ENCODE measurements at regions not wholly inside any gene's neighbourhood (a gene's known extent, or its start where the extent isn't known, plus 50 kb on each side); places are given as distances from the start of the nearest gene placed in this dataset.

- no peak for DNase-seq
Measured at GRCh38 chr3:147940405-147941193, 531.4 kb downstream of the ZIC1 start.

DNA sequence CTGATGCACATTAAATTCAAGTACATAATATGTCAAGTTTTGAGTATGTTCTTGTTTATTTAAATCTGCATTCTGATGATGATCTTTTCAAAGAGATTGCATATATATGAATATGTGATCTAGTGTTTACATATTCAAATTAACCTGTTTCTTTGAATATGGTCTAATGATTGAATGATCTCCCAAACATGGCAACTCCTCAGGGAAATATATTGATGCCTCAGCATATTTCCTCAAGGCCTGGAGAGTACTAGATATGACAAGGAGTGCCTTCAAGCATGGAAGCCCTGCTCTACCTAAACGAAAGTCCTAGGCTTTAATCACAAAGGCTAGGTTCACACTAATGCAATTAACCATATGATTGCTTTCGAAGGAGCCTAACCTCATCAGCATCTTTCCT, 532.8 kb downstream of the ZIC1 start:
- DNase-seq: no peak

- no peak for DNase-seq
Measured at GRCh38 chr3:147943265-147943945, 534.2 kb downstream of the ZIC1 start.

DNA sequence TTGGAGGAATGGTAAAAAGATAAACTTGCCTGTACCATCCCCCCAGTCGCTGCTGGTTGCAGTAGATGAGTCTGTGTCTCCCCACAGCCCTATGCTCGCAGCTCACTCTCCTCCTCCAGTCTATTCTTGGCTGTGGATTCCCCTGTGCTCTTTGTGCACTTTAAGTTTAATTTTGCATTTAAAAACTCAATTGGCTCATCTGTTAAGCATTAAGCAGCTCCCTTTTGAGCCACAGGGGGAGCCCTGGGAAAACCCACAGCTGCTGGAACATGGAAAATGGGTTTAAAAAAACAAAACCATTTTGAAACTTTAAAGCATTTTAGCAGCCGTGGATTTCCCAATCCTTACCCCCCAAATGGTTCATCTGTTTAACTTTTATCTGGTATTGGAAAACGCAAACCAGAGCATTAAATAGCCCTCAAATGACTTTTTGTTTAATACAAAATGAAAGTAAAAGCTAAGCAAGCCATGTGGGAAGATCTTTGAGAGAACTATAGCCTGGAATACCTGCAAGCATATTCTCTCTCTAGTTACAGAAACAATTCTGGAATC, 536.9 kb downstream of the ZIC1 start:
- DNase-seq: no peak

GRCh38 chr3:147956615-147957014, 547.5 kb downstream of the ZIC1 start:
- no peak for DNase-seq

DNA sequence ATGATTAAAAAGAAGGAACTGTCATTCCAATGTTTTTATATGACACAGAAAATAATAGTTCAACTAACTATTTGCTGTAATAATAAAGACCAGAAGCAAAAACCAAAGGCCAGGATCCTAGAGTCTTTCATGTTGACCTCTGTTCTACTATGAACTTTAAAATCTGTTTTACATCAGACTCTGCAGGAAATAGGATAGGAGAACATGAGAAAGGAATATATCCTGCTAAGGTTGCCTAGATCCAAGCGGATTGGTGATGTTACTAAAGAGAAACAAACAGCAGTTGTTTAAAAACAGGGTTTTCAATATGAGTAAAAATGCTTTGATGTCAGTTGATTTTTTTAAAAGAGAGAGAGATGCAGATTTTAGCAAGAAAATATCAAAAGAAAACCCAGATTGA, 549.6 kb downstream of the ZIC1 start:
- no peak for DNase-seq

DNA sequence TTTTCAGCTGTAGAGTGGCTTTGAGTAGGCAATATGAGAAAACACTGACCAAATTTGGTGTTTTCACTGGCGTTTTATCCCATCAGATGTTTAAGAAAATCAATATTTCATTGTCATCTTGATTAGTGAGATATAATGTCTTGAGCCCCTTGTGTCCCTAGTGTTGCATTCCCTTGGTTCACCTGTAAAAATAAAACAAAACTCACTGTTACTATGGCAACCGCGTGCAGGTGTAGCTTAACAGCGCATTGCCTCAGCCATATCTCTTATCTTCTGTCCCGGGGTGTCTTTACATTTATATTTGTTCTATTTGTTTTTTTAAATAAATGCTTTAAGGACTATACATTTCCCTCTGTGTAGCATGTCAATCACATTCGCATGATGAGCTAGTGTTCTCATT, 551.6 kb downstream of the ZIC1 start:
- DNase-seq: no peak

DNA sequence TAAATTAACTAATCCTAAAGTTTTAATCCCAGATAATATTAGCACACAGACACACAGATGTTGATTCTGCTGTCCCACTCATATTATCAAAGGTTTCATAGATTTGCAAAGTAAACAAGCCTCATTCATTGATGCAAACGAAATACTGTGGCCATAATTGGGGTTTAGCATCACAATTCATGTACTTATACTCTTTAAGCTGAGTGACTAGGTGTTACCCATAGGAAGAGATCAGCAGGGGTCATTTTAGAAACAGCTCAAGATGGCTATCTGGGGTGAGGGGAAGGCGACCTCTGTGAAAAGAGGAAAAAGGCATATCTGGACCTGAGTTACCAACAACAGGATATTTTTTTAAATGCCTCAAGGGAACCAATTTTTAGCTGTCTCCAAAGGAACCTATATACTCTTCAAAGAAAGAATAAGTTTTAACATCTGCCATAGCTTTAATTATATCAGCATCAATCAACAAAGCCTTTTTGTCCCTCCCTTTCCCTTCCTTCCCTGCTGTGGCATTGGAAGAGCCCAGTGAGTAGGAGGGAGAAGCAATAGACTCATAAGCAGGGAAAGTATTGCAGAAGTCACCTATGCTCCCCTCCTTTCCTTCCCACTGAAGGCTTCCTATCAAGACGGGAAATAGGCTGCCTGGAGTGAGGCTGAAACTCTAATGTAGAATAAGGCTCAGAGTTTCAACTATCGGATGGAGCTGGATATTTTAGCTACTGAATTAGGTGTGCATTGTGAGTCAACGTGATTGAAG, 553.4 kb downstream of the ZIC1 start:
- no peak for DNase-seq

DNA sequence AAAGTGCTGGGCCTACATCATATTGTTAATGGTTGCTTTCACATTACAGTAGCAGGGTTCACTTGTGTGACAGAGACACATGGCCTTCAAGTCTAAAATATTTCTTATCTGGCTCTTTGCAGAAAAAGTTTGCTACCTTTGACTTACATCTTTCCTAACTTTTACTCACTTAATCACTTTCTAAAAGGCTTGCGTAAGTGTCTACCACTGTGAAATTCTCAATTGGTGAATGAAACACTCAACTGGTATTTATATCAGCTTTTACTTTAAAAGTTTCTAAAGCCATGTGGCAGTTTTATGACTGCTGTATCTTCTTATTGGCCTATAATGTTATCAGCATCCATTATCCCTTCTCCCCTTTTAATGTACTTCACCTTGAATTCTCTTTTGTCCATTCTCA, 554.5 kb downstream of the ZIC1 start:
- no peak for DNase-seq

- no peak for DNase-seq
Measured at GRCh38 chr3:147975165-147975564, 566.0 kb downstream of the ZIC1 start.

DNA sequence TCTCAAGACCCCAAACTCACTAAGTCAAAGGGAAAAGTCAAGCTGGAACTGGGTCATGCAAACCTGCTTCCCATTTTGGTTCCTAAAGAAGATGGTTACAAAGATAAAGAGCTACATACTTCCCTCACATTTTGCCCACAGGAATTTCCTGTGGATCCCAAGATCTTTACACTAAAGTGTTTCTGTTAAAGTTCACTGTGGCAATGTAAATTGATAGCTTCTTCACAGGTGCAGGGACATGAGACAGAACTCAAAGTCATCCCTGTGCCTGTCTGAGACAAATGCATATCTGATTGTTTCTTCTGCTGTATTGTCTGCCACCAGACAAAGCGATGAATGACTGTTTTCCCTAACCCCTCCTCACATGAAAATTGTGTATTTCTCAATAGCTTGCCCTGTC, 567.8 kb downstream of the ZIC1 start:
- DNase-seq: no peak

- no peak for DNase-seq
Measured at GRCh38 chr3:147987549-147987948, 578.4 kb downstream of the ZIC1 start.

DNA sequence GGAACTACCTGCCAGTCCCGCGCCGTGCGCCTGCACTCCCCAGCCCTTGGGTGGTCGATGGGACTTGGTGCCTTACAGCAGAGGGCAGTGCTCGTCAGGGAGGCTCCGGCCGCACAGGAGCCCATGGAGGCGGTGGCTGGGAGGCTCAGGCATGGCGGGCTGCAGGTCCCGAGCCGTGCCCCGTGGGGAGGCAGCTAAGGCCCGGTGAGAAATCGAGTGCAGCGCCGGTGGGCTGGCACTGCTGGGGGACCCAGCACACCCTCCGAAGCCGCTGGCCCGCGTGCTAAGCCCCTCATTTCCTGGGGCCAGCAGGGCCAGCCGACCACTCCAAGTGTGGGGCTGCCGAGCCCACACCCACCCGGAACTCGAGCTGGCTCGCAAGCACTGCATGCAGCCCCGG, 580.2 kb downstream of the ZIC1 start:
- DNase-seq: no peak

GRCh38 chr3:148002705-148003205, 593.6 kb downstream of the ZIC1 start:
- DNase-seq: no peak

GRCh38 chr3:148004331-148004730, 595.2 kb downstream of the ZIC1 start:
- no peak for DNase-seq

- no peak for DNase-seq
Measured at GRCh38 chr3:148005456-148005855, 596.3 kb downstream of the ZIC1 start.

- no peak for DNase-seq
Measured at GRCh38 chr3:148006508-148006907, 597.3 kb downstream of the ZIC1 start.

- DNase-seq: no peak
Measured at GRCh38 chr3:148008591-148008990, 599.4 kb downstream of the ZIC1 start.

GRCh38 chr3:148020861-148021260, 611.7 kb downstream of the ZIC1 start:
- DNase-seq: no peak

- no peak for DNase-seq
Measured at GRCh38 chr3:148021381-148021780, 612.2 kb downstream of the ZIC1 start.

- no peak for DNase-seq
Measured at GRCh38 chr3:148023994-148024393, 614.8 kb downstream of the ZIC1 start.

DNA sequence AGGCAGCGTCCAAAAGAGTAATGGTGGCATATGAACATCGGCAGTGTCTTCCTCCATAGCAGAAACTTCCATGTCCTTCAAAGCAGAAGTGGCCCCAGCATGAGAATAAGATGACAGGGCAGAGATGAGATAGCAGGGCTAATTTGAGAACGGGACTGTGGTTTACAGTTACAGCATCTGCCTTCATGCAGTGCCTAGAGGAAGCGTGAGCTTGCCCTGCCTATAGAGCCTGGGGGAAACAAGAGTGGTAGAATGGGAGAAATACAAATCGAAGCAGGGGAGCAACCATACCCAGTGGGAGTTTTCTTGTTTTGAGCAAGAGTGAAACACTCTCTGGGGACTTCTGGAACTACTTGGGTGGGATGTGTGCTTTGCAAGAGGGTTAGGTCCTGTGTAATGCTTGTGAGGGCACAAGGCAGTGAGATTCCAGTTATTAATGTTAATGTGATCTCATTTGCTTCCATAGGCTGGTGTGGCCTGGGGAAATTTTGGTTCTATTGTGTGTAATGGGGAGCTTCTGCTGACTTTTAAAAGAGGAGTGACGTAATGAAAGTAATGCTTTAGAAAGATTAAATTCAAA, 616.9 kb downstream of the ZIC1 start:
- no peak for DNase-seq

GRCh38 chr3:148030975-148031374, 621.8 kb downstream of the ZIC1 start:
- no peak for DNase-seq
